EL (cell line): ENCODE measurements at regions not wholly inside any gene's neighbourhood (a gene's known extent, or its start where the extent isn't known, plus 50 kb on each side); places are given as distances from the start of the nearest gene placed in this dataset.
"Not testable (repeated sequence)": the region's sequence is repeated elsewhere in the genome, so short reads cannot be mapped to it uniquely, and the experiment has no call there.

Experiments used
- DNase-seq: peaks from one replicate; pipeline ENCODE4 v3.0.0-alpha.2; 2016

- DNase-seq, result no peak
Observed at GRCh38 chr1:70827030-70827429, 220.6 kb downstream of the PTGER3 start.

- no peak for DNase-seq
Observed at GRCh38 chr1:70828177-70828576, 219.4 kb downstream of the PTGER3 start.

GRCh38 chr1:70834365-70834764, 213.3 kb downstream of the PTGER3 start:
- DNase-seq, result not testable (repeated sequence)

GRCh38 chr1:70836456-70836855, 211.2 kb downstream of the PTGER3 start:
- DNase-seq, result no peak

GRCh38 chr1:70840260-70840953, 207.2 kb downstream of the PTGER3 start:
- peak; percentile 53 for DNase-seq

- no peak for DNase-seq
Observed at GRCh38 chr1:70842562-70842961, 205.1 kb downstream of the PTGER3 start.

GRCh38 chr1:70843452-70843851, 204.2 kb downstream of the PTGER3 start:
- no peak for DNase-seq

- no peak for DNase-seq
Observed at GRCh38 chr1:70847013-70847412, 200.6 kb downstream of the PTGER3 start.

GRCh38 chr1:70855203-70855602, 192.4 kb downstream of the PTGER3 start:
- DNase-seq, result no peak

- no peak for DNase-seq
Observed at GRCh38 chr1:70856201-70856600, 191.4 kb downstream of the PTGER3 start.

GRCh38 chr1:70863239-70863638, 184.4 kb downstream of the PTGER3 start:
- no peak for DNase-seq

- peak; percentile 39 for DNase-seq
Observed at GRCh38 chr1:70864302-70864701, 183.3 kb downstream of the PTGER3 start.

- DNase-seq, result no peak
Observed at GRCh38 chr1:70866542-70867264, 180.9 kb downstream of the PTGER3 start.

GRCh38 chr1:70871790-70872189, 175.8 kb downstream of the PTGER3 start:
- no peak for DNase-seq

GRCh38 chr1:70874063-70874462, 173.6 kb downstream of the PTGER3 start:
- peak; percentile 17 for DNase-seq

- peak; percentile 67 for DNase-seq
Observed at GRCh38 chr1:70874818-70875217, 172.8 kb downstream of the PTGER3 start.

GRCh38 chr1:70877343-70877742, 170.3 kb downstream of the PTGER3 start:
- no peak for DNase-seq

- no peak for DNase-seq
Observed at GRCh38 chr1:70887936-70888335, 159.7 kb downstream of the PTGER3 start.

GRCh38 chr1:70888722-70889121, 158.9 kb downstream of the PTGER3 start:
- no peak for DNase-seq

GRCh38 chr1:70890408-70890807, 157.2 kb downstream of the PTGER3 start:
- DNase-seq, result no peak

GRCh38 chr1:70891051-70891843, 156.4 kb downstream of the PTGER3 start:
- peak; percentile 39 for DNase-seq

GRCh38 chr1:70892140-70892539, 155.5 kb downstream of the PTGER3 start:
- no peak for DNase-seq

GRCh38 chr1:70892930-70893329, 154.7 kb downstream of the PTGER3 start:
- DNase-seq, result no peak

- DNase-seq, result peak; percentile 31
Observed at GRCh38 chr1:70893381-70893780, 154.2 kb downstream of the PTGER3 start.
